Endothelial cell of hepatic sinusoid (primary cell): ENCODE measurements at regions not wholly inside any gene's neighbourhood (a gene's known extent, or its start where the extent isn't known, plus 50 kb on each side); places are given as distances from the start of the nearest gene placed in this dataset.

Source experiments
- in situ Hi-C: cut with HindIII; loops from 2 replicates; pipeline ENCODE4 v1.10.0; 2017; ENCODE audit warnings: low sequenced_read_pairs

DNA sequence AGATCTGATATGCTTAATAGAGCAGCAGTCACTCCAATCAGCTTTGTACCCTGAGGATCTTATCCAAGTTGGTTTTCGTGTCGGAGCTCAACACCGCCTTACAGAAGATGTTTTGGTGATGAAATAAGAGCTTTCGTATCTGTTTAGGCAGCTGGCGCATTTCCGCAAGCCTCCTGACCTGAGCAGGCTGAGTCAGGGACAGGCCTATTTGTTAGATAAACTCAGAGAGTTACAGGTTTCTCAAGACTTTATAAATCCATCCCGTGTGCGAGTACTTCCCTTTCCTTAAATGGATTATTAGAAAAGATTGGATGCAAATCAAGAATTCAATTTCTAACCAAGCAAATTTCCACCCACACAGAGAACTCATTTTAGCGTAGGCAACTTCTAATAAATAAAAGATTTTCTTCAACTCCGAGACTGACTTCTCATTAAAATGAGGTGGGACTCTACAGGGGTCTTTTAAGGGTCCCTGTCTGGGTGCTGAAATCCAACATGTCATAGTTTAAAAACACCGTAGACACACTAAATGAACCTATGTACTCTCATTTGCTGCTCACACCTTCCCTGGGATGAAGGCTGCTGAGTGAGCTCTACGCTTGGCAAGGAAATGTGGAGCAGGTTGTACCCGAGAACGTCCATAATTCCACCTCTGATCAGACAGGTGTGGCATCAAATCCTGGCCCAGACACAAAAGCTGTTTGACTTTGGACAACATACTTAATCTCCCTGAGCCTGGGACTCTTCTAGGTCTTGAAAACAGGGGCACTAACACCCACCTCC, 106.9 kb upstream of the F3 start:
- in situ Hi-C loops = no loop called here

DNA sequence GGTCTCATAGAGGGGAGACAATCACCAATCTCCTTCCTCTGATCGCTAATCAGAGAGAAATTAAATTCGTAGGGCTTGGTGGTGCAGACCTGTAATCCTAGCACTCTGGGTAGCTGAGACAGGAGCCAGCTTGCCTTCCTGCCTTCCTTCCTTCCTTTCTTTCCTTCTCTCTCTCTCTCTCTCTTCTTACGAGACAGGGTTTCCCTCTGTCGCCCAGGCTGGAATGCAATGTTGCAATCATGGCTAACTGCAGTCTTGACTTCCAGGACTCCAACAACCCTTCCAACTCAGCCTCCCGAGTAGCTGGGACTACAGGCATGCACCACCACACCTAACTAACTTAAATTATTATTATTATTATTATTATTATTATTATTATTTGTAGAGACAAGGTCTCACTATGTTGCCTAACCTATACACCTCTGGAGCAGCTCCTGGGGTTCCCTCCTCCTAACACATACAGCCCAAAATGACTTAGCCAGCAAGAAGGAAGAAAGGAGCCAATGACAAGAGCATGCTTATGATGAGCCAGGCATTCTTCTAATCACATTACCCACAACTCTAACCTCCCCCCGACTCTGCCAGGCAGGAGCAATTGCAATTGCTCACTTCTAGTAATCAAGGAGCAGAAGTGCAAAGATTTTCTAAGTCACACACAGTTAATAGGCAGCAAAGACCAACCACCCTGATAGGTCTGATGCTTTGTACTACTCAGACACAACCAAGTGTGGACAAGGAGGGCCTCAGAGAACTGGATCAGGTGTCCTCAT, 105.4 kb upstream of the F3 start:
- in situ Hi-C loops = no loop called here

DNA sequence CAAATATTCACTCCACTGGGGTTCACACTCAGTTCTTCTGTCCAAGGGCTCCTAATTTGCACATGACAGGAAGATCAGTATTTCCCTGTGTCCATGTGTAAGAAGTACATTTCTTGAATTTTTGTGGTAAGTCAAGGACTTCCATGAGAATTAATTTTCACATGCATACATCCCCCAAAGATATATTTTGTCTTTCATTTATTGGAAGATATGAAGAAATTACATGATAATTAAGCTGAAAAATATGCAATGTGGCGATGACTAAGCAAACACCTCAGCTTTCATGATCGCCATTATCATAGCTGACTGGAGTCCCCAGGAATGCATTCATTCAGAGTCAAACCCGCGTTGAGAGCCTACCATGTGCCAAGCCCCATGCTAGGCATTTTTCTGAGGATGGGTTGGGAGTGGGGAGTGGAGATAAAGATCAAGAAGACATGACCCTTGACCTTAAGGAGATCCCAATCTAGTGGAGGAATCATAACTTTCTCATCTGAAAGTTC, 104.6 kb upstream of the F3 start:
- in situ Hi-C loops = no loop called here

DNA sequence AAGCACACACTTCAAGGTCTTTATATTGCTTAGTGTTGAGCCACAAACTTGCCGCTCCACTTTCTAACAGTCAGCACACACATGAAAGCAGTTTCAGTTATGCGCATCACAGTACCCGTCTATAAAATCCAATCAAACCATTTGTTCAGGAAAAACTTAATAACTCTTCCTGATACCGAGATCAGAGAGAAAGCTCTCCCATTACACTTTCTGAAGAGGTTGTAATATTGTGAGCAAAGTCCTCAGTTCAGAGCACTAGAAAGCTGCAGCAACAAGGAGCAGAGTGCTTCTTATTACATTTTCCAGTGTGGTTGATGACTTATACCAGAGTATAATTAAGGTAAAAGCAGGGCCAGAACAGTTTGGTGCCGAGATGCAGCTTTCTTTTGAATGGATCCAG, 102.8 kb upstream of the F3 start:
- in situ Hi-C loops = loop anchor here (5.0 kb wide), 1 partner anchor 102 kb away; the partner anchor contains the start of gene F3

DNA sequence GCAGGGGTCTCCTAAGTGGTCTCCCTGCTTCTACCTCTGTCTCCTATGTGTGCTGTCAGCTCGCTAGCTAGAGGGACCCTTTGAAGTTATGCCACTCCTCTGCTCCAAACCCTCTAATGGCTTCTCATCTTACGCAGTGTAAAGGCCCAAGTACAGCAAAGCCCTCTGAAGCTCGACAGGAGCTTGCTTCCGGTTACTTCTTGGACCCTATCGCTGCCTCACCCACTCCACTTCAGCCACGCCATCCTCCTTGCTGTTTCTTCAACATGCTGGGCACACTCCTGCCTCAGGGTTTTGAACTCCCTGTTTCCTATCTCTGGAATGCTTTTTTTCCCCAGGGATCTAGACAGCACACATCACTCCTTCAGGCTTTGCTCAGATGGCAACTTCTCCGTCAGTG, 102.3 kb upstream of the F3 start:
- in situ Hi-C loops = loop anchor here (5.0 kb wide), 1 partner anchor 102 kb away; the partner anchor contains the start of gene F3

DNA sequence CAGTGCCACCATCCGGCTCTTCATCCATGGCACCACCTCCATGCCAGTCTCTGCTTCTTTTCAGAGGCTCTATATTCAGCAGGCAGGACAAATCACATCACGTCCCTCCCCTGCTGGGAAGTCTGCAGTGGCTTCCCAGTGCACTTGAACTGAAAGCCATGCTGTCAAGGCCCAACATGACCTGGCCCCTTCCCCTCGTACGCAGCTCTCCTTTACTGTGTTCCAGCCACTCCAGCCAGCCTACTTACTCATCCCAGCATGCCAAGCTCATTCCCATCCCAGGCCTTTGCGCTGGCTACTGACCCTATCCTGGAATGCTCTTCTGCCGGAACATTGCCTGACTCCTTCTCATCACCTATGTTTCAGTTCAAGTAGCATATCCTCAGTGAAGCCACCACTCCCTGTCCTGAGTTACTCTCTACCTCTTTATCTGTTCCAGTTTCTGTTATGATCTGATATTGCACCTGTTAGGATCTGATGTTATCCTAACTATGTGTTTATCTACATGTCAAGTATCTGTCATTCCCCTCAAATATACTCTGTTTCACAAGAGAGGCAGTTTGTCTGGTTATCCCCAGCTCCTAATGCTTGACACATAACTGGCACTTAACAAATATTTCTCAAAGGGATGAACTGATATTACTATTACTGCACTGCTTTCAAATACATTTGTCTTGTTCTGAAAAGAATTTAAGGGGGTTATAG, 101.2 kb upstream of the F3 start:
- in situ Hi-C loops = loop anchor here (5.0 kb wide), 1 partner anchor 100 kb away; the partner anchor contains the start of gene F3

DNA sequence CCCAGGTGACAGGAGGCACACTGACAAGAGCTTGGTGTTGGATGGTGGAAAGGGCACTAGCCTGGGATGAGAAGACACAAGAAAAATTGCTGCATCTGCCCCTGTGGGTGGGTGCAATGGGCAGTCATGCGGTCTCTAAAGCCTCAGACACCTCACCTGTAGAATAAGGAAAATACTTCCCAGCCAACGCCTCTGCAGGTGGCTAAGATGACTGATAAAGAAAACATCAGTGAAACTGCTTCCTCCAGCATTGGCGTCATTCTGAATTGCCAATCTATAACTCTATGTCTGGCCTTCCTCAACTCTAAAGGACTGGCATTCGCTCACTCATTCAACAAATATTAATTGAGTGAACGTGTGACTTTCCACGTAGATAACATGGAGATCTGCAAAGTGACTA, 100.4 kb upstream of the F3 start:
- in situ Hi-C loops = loop anchor here (5.0 kb wide), 1 partner anchor 100 kb away; the partner anchor contains the start of gene F3

DNA sequence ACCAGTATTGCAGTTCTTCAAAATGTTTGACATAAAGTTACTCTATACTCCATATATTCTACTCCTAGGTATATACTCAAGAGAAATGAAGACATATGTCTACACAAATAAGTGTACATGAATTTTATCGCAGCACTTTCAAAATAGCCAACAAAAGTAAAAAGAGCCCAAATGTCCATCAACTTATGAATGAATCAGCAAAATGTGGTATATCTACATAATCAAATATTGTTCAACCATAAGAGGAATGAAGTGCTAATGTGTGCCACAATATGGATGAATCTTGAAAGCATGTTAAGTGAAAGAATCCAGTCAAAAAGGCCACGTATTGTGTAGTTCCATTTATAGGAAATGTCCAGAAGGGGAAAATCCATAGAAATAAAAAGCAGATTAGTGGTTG, 98.6 kb upstream of the F3 start:
- in situ Hi-C loops = loop anchor here (5.0 kb wide), 1 partner anchor 98 kb away; the partner anchor contains the start of gene F3

DNA sequence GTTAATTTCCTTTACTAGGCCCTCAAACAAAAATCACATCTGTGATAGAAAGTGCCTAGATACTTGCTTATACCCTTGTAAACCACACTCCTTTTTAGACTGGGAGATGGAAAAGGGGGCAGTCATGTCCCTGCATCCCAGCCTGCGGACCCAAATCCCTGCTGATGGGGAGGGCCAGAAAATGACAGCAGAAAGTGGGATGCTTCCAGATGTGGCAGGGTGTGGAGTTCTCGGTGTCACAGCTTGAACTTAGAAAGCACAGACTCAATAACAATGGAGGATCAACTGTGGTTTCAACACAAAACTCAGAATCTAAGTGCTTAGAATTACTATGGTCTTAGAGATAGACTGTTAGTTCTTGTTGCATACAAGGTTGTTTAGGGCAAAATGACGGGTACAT, 95.6 kb upstream of the F3 start:
- in situ Hi-C loops = no loop called here

DNA sequence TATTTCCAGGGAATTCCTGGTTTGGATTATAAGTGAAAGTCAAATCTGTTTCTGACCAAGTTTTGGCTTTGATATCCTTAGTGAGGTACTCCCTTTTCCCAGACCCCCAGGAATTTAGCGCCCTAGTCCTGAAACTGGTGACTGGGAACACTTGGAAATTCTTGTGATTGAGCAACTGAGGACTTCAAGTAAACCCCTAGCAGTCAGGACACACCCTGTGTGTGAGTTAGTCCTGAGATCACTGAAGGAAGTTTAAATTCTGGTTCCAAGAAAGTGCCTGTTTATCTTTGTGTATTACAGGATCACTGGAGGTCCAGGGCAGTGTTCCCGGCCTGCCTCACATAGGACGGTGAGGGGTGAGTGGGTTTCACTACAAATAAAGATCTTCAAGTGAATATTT, 95.1 kb upstream of the F3 start:
- in situ Hi-C loops = no loop called here

DNA sequence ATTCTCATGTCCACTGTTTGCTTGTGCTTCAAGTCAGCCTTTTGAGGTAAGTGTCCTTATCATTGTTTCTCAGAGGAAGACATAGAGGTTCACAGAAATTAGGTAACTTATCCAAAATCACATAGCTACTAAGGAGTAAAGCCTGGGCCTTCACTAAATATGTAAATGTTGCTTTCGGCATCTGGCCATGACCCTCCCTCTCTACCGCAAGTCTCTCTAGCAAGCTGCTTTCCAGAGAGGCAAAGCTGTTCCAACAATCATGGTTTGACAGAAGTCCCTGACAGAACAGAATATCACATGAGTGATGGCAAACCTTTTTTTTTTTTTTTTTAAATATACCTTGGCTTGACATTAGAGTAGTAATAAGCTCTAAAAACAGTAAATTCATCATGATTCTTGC, 94.5 kb upstream of the F3 start:
- in situ Hi-C loops = no loop called here

DNA sequence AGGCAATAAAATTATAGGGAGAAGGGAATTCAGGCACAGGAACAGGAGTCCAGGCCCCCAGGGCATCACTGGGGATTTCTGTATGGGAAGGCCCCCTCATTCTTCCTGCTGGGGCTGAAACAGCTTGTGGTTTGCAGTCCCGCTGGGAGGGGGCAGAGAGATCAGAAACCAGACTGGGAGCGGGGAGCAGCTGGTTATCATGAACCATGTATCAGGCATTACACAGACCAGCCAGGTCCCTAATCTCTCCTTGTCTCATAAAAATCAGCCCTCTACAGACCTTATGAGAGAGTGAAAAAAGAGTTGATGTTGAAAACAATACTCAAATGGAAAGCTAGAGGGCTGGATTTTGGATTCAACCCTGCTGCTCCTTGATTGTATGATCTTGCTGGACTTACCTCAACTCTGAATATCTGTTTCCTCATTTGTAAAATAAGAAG, 93.4 kb upstream of the F3 start:
- in situ Hi-C loops = no loop called here

DNA sequence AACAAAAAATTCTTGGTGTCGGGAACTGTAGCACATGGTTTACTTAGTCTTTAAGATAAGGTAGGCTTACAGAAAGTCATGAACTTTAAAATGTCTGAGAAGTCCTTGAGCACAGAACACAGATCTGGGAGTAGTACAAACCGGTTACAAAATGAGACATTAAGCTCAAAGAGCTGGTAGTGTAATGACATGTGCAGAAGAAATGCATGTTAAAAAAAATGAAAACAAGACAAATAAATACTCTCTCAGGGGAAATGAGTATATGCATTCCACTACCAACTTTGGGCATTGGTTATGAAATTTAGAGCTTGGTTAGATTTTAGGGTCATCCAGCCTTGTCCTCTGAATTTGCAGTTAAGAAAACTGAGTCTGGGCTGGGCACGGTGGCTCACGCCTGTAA, 91.5 kb upstream of the F3 start:
- in situ Hi-C loops = no loop called here

DNA sequence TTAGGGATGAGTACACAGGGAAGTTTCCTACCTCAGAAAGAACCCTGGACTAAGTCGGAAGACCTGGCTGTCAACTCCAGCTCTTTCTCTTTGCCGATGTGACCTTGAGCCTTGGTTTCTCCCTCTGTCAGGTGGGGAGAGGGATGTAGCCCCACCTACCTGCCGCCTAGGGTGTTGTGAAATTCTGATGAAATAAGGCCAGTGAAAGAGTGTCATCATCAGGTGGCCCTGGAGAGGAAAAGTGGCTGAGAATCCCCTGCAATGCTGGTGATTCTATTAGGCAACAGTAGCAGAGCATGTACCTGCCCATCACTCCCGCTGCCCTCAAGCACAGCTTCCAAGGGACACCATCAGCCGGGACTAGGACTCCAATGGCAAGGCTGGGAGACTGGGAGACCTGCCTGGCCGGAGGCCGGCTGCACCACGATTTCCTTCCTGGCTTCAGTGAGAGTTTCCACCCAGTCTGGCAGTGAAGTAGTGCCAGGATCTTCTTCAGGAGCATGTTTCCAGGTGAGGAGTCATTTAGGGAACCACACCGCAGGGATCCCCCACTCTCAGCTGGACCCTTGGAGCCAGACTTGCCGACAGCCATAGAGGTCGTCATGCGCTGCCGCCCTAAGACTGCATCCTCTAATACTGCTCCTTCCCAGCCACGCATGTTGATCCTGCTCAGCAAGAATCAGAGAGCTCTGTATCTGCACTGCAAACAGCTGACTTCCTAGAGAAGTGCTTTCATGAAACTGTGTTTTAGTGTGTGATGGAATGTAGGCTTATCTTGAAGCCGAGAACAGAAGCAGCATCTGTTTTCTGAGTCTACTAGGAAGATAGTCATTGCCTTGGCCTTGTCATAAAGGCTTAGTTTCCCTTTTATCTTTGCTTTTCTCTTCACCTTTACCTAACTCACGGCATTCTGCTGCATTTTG, 88.0 kb upstream of the F3 start:
- in situ Hi-C loops = no loop called here

DNA sequence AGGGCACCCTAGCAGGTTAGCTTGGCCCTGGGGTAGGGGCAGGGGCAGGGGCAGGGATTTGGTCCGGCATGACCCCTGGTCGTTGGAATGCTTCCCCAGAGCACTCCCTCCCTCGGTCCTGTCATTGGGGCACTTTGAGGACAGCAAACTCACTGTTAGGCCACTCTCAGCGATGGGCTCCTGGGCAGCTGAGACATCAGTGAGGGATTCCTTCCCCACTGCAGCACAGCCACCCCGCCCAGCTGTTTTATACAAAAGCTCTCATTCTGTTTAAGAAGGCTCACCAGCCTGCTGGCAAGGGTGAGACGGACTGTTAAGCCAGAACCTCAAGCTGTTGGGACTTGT, 86.9 kb upstream of the F3 start:
- in situ Hi-C loops = no loop called here

DNA sequence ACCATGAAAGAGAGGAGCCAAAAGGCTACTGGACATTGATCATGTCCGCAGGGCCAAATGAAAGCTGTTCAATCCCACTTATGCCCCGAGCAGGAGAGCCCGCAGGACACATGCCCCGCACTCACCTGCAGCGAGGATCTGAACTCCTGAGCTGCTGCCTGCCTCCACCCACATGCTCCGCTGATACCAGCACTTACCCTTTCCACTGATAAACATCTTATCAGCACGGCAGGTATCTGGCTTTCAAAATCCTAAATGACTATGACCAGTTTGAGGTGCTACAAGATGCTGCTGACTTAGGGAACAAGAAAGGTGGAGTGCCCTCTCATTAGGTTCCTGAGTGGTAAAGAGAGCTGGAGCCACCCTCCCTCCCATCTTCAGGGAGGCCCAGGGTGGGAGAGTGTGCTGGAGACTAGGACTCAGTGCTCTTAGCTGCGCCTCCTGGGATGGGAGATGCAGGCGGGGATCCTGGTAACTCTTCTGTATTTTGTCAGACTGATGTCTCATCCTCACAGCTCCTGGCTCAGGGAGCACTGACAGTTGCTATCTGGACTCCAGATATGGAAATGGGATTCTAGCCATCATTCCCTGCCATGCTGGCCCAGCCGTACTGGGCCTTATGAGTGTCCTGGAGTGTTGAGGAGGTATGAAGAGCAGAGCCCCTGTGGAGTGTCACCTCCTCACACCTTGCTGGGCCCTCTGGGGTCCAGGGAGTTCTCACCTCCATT, 86.4 kb upstream of the F3 start:
- in situ Hi-C loops = no loop called here

DNA sequence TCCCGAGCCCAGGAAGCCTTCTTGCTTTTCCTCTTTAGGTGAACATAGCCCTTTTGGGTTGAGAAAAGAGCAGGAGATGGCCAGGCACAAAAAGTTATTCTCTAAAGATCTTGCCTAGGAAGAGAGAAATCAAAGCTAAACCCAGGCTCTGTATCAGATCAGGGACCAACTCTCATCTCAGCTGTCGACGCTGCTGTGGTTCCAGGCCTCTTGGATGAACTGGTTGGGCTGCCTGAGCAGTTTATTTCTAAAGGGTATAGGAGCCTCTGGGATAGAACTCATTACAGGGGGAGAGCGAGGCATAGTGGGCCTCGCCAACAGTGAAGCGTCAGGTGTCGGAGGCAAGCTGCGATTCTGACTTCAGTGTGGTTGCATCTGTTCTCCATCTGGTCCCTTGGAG, 82.6 kb upstream of the F3 start:
- in situ Hi-C loops = no loop called here

DNA sequence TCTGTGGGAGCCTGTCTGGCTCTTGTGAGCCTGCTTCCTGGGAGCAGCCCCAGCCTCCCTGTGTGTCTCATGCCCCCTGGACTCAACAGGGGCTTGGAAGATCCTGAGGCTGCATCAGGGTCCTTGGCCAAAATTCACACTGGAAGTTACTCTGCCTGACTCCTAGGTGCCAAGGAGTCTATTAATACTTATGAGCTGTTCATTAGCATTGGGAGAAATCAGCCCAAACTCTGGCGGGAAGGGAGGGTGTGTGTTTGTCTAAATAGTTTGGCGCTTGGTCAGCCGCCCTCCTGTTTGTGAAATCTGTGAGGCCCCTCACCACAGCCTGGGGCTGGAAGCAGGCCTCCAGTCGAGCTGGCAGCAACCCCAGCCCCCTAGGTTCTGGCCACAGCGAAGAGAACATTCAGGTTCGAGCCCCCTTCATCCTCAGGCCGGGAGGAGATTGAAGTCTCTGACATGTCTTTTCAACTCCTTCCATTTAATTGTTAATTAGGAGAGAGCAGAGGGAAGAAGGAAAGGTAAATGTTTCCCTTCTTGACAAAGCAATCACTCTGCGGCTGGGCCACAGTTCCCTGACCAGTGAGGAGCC, 82.1 kb upstream of the F3 start:
- in situ Hi-C loops = no loop called here

DNA sequence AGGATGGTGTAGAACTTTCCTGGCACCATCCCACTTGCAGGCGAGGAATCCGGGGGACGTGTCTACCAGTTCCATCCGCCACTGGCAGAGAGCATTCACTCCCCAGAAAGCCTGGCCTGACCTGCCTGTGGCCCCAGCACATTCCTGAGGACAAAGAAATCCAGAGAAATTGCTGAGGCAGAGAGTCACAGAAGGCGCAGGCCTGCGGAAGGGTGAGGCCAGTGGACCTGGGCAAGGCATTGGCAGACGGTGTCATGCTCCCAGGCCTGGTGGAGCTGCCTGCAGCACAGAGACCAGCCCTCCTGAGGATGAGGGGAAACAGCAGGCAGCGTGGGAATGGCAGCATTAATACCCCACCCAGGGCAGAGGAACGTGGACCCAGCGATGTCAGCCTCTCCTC, 81.2 kb upstream of the F3 start:
- in situ Hi-C loops = no loop called here
